HepG2 (cell line): ENCODE measurements at regions not wholly inside any gene's neighbourhood (a gene's known extent, or its start where the extent isn't known, plus 50 kb on each side); places are given as distances from the start of the nearest gene placed in this dataset.

Source experiments
- ATAC-seq: fragments of 200-7000 bp; cut with Tn5 transposase; 3 replicates; pipeline ENCODE4 v1.9.1; 2020; ENCODE audit warnings: mild to moderate bottlenecking, moderate library complexity
- BruUV-seq: library from RNA; stranded (reverse); fragments of 400-500 nt; replicated peaks from 2 replicates; lab custom pipeline; 2021; lab: Mats Ljungman, UMichigan
- CTCF ChIA-PET: fragments of 300-600 bp; formaldehyde crosslinking; extraction: SDS; loops from one replicate; lab custom pipeline; 2021; ENCODE audit warnings: low total read pairs, inconsistent platforms, low intra/inter-chr PET ratio; lab: Yijun Ruan, JAX
- POLR2A ChIA-PET: fragments of 350-600 bp; sonication (Branson Sonifier 250); formaldehyde crosslinking; loops from one replicate; lab custom pipeline; 2020; ENCODE audit warnings: antibody characterized with exemption, inconsistent platforms; lab: Yijun Ruan, JAX
- DNase-seq: peaks from one replicate; pipeline ENCODE4 v3.0.0-alpha.2; 2015; ENCODE audit warnings: low spot score
- FAIRE-seq: peaks from 3 replicates; lab custom pipeline; 2011; peaks lifted over from hg19 to GRCh38; lab: Jason Lieb, UNC
- H2AFZ ChIP-seq: one replicate; pipeline ENCODE4 v1.6.1; 2011; ENCODE audit warnings: low read length, inconsistent platforms
- H3K27ac ChIP-seq: fragments of 300-600 bp; 3 replicates; pipeline ENCODE4 v1.8.0; 2011; ENCODE audit warnings: mixed run types, mild to moderate bottlenecking, mixed read lengths, low read length, inconsistent platforms; ENCODE audit not compliant: insufficient read depth; ENCODE audit errors: extremely low read length
- H3K27me3 ChIP-seq, 2 experiments: fragments of 200-600 bp in 1 of 2; 2 replicates in 1 of 2; 3 replicates in 1 of 2; pipeline versions ENCODE4 v1.6.0 to v1.8.0; 2011; ENCODE audit warnings: low read length in 2 of 2, mild to moderate bottlenecking in 2 of 2, moderate library complexity in 2 of 2, inconsistent platforms in 1 of 2; ENCODE audit not compliant: insufficient read depth in 2 of 2, control insufficient read depth in 1 of 2
- H3K36me3 ChIP-seq, 2 experiments: fragments of 200-600 bp in 1 of 2; replicated peaks in 1 of 2; 2 replicates in 1 of 2; 3 replicates in 1 of 2; pipeline versions ENCODE4 v1.5.1 to v1.8.0; 2011; ENCODE audit warnings: low read length in 2 of 2, inconsistent platforms in 1 of 2; ENCODE audit not compliant: insufficient read depth in 2 of 2, control insufficient read depth in 1 of 2
- H3K4me1 ChIP-seq: 2 replicates; pipeline ENCODE4 v1.5.1; 2012; ENCODE audit warnings: low read length, inconsistent platforms; ENCODE audit not compliant: insufficient read depth
- H3K4me2 ChIP-seq: 2 replicates; pipeline ENCODE4 v1.6.0; 2011; ENCODE audit warnings: low read depth, low read length, inconsistent platforms
- H3K4me3 ChIP-seq, 3 experiments: fragments of 200-600 bp in 1 of 3; sonication (generic), shearing (Covaris generic) in 1 of 3; replicated peaks in 1 of 3; 2 replicates each; pipeline ENCODE4 v1.5.1; 2011 to 2016; ENCODE audit warnings: low read length in 3 of 3, inconsistent platforms in 2 of 3, low read depth in 2 of 3, mild to moderate bottlenecking in 2 of 3, control low read depth in 1 of 3, mixed read lengths in 1 of 3; ENCODE audit not compliant: insufficient read depth in 1 of 3
- H3K79me2 ChIP-seq: one replicate; pipeline ENCODE4 v1.6.1; 2011; ENCODE audit warnings: low read length, inconsistent platforms; ENCODE audit not compliant: insufficient read depth
- H3K9ac ChIP-seq: 2 replicates; pipeline ENCODE4 v1.6.0; 2011; ENCODE audit warnings: mild to moderate bottlenecking, low read depth, low read length, inconsistent platforms; ENCODE audit not compliant: insufficient read depth
- H3K9me3 ChIP-seq: 2 replicates; pipeline ENCODE4 v1.5.1; 2012; ENCODE audit warnings: mild to moderate bottlenecking, low read length
- H4K20me1 ChIP-seq: 2 replicates; pipeline ENCODE4 v1.6.0; 2011; ENCODE audit warnings: inconsistent platforms, mild to moderate bottlenecking, low read length, moderate library complexity; ENCODE audit not compliant: insufficient read depth
- CEBPB ChIP-seq: IDR thresholded peaks from 2 replicates; pipeline ENCODE4 v1.6.1; 2011; ENCODE audit warnings: low read depth, low read length, improper control_type of control experiment, borderline replicate concordance
- POLR2AphosphoS2 ChIP-seq: IDR thresholded peaks from 2 replicates; pipeline ENCODE4 v1.6.1; 2011; ENCODE audit warnings: low read depth, low read length, improper control_type of control experiment
- SMAD3 ChIP-seq: sonication (generic); formaldehyde crosslinking; IDR thresholded peaks from 2 replicates; pipeline ENCODE4 v1.4.0; 2020; ENCODE audit warnings: missing genetic modification reagents
- ZKSCAN1 ChIP-seq: fragments of 150-350 bp; IDR thresholded peaks from 2 replicates; pipeline ENCODE4 v1.6.1; 2014; ENCODE audit warnings: low read length
- ZNF136 ChIP-seq: sonication (generic); formaldehyde crosslinking; IDR thresholded peaks from 2 replicates; pipeline ENCODE4 v1.8.1; 2022; ENCODE audit warnings: low read depth, mild to moderate bottlenecking, moderate library complexity, missing genetic modification reagents
- ZNF550 ChIP-seq: sonication (generic); formaldehyde crosslinking; IDR thresholded peaks from 2 replicates; pipeline ENCODE4 v1.4.0; 2020; ENCODE audit warnings: mild to moderate bottlenecking, missing genetic modification reagents, borderline replicate concordance
- ZNF7 ChIP-seq: IDR thresholded peaks from 2 replicates; pipeline ENCODE4 v1.6.1; 2016; ENCODE audit warnings: missing biosample characterization, missing genetic modification reagents
- WGBS: methylation state at CpG from one replicate; pipeline ENCODE4 v1.1.6; 2017; ENCODE audit warnings: low lambda C conversion rate; 5-methylcytosine and 5-hydroxymethylcytosine counted together
- in situ Hi-C: cut with HindIII; loops from 2 replicates; pipeline ENCODE4 v1.10.0; 2017; ENCODE audit warnings: low pct_unique_long_range_greater_than_20kb; ENCODE audit not compliant: extremely low pct_ligation_motif_present
- intact Hi-C: fragments of 100-400 bp; cut with micrococcal nuclease; formaldehyde crosslinking; loops from one replicate; pipeline ENCODE4 v1.10.0; 2022; ENCODE audit not compliant: unreplicated experiment
- TF ChIP-seq, protein P1 (sequence below): sonication (generic); formaldehyde crosslinking; conservative IDR thresholded peaks from 2 replicates; pipeline ENCODE4 v1.8.0; 2022; ENCODE audit warnings: missing genetic modification reagents
- TF ChIP-seq, protein P2 (sequence below): sonication (generic); formaldehyde crosslinking; IDR thresholded peaks from 2 replicates; pipeline ENCODE4 v1.5.0; 2020; ENCODE audit warnings: missing genetic modification reagents
- TF ChIP-seq, protein P3 (sequence below): sonication (generic); formaldehyde crosslinking; IDR thresholded peaks from 2 replicates; pipeline ENCODE4 v1.4.0; 2020; ENCODE audit warnings: missing genetic modification reagents
- TF ChIP-seq, protein P4 (sequence below): sonication (generic); formaldehyde crosslinking; IDR thresholded peaks from 2 replicates; pipeline ENCODE4 v1.5.0; 2020; ENCODE audit warnings: mild to moderate bottlenecking, missing genetic modification reagents, borderline replicate concordance
- TF ChIP-seq, protein P5 (sequence below): IDR thresholded peaks from 2 replicates; pipeline ENCODE4 v1.6.1; 2016; ENCODE audit warnings: mild to moderate bottlenecking

DNA sequence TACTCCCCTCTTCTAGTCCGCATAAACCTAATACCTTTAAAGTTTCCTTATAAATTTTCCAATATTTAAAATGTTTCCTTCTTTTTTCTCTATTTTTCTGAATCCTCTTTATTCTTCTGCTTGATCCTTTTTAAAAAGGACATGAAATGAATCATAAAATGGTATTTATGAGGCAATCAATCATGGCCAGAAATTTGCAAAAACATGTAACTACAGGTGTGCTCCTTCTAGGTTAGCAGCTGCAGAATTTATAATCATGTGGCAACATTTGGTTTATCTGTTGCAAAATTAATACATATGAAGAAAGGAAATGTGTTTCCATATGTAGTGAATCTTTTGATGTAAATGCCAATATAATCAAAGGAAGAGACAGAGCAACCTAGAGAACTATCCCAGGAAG lies 1008.5 kb downstream of the ANKRD7 start:
- WGBS, result 58% methylated on average over 1 of the region's 1 CpG
- TF ChIP-seq ZNF136 (CRISPR knock-in tag) (no peak), CEBPB (no peak), POLR2AphosphoS2 (no peak), SMAD3 (CRISPR knock-in tag) (no peak), ZNF550 (CRISPR knock-in tag) (no peak), ZNF7 (CRISPR knock-in tag) (no peak), ZKSCAN1 (no peak)
- TF ChIP-seq, protein P1, sequence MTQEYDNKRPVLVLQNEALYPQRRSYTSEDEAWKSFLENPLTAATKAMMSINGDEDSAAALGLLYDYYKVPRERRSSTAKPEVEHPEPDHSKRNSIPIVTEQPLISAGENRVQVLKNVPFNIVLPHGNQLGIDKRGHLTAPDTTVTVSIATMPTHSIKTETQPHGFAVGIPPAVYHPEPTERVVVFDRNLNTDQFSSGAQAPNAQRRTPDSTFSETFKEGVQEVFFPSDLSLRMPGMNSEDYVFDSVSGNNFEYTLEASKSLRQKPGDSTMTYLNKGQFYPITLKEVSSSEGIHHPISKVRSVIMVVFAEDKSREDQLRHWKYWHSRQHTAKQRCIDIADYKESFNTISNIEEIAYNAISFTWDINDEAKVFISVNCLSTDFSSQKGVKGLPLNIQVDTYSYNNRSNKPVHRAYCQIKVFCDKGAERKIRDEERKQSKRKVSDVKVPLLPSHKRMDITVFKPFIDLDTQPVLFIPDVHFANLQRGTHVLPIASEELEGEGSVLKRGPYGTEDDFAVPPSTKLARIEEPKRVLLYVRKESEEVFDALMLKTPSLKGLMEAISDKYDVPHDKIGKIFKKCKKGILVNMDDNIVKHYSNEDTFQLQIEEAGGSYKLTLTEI (CRISPR knock-in tag), result no peak
- TF ChIP-seq, protein P2, sequence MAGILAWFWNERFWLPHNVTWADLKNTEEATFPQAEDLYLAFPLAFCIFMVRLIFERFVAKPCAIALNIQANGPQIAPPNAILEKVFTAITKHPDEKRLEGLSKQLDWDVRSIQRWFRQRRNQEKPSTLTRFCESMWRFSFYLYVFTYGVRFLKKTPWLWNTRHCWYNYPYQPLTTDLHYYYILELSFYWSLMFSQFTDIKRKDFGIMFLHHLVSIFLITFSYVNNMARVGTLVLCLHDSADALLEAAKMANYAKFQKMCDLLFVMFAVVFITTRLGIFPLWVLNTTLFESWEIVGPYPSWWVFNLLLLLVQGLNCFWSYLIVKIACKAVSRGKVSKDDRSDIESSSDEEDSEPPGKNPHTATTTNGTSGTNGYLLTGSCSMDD (CRISPR knock-in tag), result no peak
- TF ChIP-seq, protein P3, sequence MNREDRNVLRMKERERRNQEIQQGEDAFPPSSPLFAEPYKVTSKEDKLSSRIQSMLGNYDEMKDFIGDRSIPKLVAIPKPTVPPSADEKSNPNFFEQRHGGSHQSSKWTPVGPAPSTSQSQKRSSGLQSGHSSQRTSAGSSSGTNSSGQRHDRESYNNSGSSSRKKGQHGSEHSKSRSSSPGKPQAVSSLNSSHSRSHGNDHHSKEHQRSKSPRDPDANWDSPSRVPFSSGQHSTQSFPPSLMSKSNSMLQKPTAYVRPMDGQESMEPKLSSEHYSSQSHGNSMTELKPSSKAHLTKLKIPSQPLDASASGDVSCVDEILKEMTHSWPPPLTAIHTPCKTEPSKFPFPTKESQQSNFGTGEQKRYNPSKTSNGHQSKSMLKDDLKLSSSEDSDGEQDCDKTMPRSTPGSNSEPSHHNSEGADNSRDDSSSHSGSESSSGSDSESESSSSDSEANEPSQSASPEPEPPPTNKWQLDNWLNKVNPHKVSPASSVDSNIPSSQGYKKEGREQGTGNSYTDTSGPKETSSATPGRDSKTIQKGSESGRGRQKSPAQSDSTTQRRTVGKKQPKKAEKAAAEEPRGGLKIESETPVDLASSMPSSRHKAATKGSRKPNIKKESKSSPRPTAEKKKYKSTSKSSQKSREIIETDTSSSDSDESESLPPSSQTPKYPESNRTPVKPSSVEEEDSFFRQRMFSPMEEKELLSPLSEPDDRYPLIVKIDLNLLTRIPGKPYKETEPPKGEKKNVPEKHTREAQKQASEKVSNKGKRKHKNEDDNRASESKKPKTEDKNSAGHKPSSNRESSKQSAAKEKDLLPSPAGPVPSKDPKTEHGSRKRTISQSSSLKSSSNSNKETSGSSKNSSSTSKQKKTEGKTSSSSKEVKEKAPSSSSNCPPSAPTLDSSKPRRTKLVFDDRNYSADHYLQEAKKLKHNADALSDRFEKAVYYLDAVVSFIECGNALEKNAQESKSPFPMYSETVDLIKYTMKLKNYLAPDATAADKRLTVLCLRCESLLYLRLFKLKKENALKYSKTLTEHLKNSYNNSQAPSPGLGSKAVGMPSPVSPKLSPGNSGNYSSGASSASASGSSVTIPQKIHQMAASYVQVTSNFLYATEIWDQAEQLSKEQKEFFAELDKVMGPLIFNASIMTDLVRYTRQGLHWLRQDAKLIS (CRISPR knock-in tag), result no peak
- TF ChIP-seq, protein P4, sequence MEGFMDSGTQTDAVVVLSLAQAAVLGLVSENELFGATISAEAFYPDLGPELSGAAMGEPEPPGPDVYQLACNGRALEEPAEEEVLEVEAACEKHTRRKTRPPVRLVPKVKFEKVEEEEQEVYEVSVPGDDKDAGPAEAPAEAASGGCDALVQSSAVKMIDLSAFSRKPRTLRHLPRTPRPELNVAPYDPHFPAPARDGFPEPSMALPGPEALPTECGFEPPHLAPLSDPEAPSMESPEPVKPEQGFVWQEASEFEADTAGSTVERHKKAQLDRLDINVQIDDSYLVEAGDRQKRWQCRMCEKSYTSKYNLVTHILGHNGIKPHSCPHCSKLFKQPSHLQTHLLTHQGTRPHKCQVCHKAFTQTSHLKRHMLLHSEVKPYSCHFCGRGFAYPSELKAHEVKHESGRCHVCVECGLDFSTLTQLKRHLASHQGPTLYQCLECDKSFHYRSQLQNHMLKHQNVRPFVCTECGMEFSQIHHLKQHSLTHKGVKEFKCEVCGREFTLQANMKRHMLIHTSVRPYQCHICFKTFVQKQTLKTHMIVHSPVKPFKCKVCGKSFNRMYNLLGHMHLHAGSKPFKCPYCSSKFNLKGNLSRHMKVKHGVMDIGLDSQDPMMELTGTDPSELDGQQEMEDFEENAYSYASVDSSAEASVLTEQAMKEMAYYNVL, result no peak
- TF ChIP-seq, protein P5, sequence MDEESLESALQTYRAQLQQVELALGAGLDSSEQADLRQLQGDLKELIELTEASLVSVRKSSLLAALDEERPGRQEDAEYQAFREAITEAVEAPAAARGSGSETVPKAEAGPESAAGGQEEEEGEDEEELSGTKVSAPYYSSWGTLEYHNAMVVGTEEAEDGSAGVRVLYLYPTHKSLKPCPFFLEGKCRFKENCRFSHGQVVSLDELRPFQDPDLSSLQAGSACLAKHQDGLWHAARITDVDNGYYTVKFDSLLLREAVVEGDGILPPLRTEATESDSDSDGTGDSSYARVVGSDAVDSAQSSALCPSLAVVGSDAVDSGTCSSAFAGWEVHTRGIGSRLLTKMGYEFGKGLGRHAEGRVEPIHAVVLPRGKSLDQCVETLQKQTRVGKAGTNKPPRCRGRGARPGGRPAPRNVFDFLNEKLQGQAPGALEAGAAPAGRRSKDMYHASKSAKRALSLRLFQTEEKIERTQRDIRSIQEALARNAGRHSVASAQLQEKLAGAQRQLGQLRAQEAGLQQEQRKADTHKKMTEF (CRISPR knock-in tag), result no peak

More for the DNA sequence above, 1008.5 kb downstream of the ANKRD7 start:
- ATAC-seq (no peak), FAIRE-seq (no peak), DNase-seq (no peak)
- no peak overlapping the region for H3K9ac ChIP-seq
- no peaks in the 10 kb centered on the region for H3K79me2 ChIP-seq
- intact Hi-C loops, result no loop called here
- BruUV-seq, result no TSS peak
- no peaks in the 10 kb centered on the region for H3K36me3 ChIP-seq
- H3K9me3 ChIP-seq, result no peaks in the 10 kb centered on the region
- ChIA-PET POLR2A (no interaction called here), CTCF (no interaction called here)
- no peaks in the 10 kb centered on the region for H3K27me3 ChIP-seq
- no peak overlapping the region for H3K4me3 ChIP-seq
- no peaks in the 10 kb centered on the region for H4K20me1 ChIP-seq
- no peak overlapping the region for H2AFZ ChIP-seq
- no peaks in the 10 kb centered on the region for H3K4me1 ChIP-seq
- H3K4me2 ChIP-seq, result no peak overlapping the region
- in situ Hi-C loops, result no loop called here
- H3K27ac ChIP-seq, result no peak overlapping the region
